ENCODE measurements at regions not wholly inside any gene's neighbourhood (a gene's known extent, or its start where the extent isn't known, plus 50 kb on each side); places are given as distances from the start of the nearest gene placed in this dataset.

DNA sequence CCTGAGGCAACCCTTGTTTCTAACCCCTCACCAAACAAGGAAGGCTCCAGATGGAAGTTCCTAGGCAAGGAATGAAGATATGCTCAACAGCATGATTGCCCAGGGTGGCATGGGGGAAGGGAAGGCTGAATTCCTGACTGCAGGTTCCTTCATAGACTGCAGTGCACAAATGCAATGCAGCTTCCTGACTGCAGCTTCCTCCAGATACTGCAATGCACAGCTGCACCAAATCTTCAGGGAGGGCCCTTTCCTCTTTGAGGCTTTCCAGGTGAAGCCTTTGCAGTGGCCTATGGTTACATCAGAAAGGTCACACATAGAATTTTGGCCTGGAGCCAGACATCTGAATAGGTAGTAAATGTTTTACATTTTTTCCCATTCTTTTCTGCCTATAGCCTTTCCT is 58.8 kb upstream of the DYNAP start:
- no peak for DNase-seq (ENCODE audit: low read depth)

GRCh38 chr18:54532962-54533361 is 58.1 kb upstream of the DYNAP start:
- no peak for DNase-seq (ENCODE audit: low read depth)
